ENCODE measurements at regions not wholly inside any gene's neighbourhood (a gene's known extent, or its start where the extent isn't known, plus 50 kb on each side); places are given as distances from the start of the nearest gene placed in this dataset.

- no peaks in the 10 kb centered on the region for H3K36me3 Mint-ChIP-seq (ENCODE audit: low read depth)
- H3K9me3 Mint-ChIP-seq: no peaks in the 10 kb centered on the region
- Histone ChIP-seq H3K36me3 (ENCODE audit: insufficient read depth, low read length) (no peaks in the 10 kb centered on the region), H3K4me3 (ENCODE audit: low read length) (no peak overlapping the region), H3K27ac (ENCODE audit: low read depth in 1 of 2, low read length in 2 of 2) (no peak overlapping the region), H3K9me3 (ENCODE audit: control insufficient read depth in 1 of 2, insufficient read depth in 1 of 2, low read length in 2 of 2) (peaks cover 0 to 3% of the 10 kb centered on the region in 2 experiments), H3K27me3 (ENCODE audit: control insufficient read depth in 1 of 2, insufficient read depth in 2 of 2, low read length in 2 of 2) (no peaks in the 10 kb centered on the region), H3K4me1 (ENCODE audit: insufficient read depth, low read length) (no peaks in the 10 kb centered on the region)
- POLR2A ChIA-PET: no interaction called here
- DNase-seq (no peak), ATAC-seq (ENCODE audit: poor library complexity) (no peak)
- intact Hi-C loops (cut with DNase I, micrococcal nuclease): no loop called here
- CTCF ChIA-PET: no interaction called here
- TF ChIP-seq, protein P1, sequence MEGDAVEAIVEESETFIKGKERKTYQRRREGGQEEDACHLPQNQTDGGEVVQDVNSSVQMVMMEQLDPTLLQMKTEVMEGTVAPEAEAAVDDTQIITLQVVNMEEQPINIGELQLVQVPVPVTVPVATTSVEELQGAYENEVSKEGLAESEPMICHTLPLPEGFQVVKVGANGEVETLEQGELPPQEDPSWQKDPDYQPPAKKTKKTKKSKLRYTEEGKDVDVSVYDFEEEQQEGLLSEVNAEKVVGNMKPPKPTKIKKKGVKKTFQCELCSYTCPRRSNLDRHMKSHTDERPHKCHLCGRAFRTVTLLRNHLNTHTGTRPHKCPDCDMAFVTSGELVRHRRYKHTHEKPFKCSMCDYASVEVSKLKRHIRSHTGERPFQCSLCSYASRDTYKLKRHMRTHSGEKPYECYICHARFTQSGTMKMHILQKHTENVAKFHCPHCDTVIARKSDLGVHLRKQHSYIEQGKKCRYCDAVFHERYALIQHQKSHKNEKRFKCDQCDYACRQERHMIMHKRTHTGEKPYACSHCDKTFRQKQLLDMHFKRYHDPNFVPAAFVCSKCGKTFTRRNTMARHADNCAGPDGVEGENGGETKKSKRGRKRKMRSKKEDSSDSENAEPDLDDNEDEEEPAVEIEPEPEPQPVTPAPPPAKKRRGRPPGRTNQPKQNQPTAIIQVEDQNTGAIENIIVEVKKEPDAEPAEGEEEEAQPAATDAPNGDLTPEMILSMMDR (IDR thresholded peaks at IDR 0.05): no peak
- no peaks in the 10 kb centered on the region for H3K27me3 Mint-ChIP-seq
- H3K4me1 Mint-ChIP-seq (ENCODE audit: low read depth): no peaks in the 10 kb centered on the region
- no peak overlapping the region for H3K4me3 Mint-ChIP-seq
- H3K27ac Mint-ChIP-seq: no peak overlapping the region
Measured at GRCh38 chr9:81395676-81396054, 293.7 kb downstream of the TLE1 start.

- H3K4me3 Mint-ChIP-seq: no peak overlapping the region
- no peak overlapping the region for H3K4me3 ChIP-seq (ENCODE audit: low read length)
- ATAC-seq (ENCODE audit: poor library complexity): no peak
- ChIA-PET CTCF (no interaction called here), POLR2A (no interaction called here)
- no peaks in the 10 kb centered on the region for H3K27me3 ChIP-seq (ENCODE audit: control insufficient read depth in 1 of 2, insufficient read depth in 2 of 2, low read length in 2 of 2)
- H3K9me3 Mint-ChIP-seq: no peaks in the 10 kb centered on the region
- no peaks in the 10 kb centered on the region for H3K4me1 Mint-ChIP-seq (ENCODE audit: low read depth)
- H3K27ac Mint-ChIP-seq: no peak overlapping the region
- no peaks in the 10 kb centered on the region for H3K27me3 Mint-ChIP-seq
- no peak for DNase-seq
- no peaks in the 10 kb centered on the region for H3K36me3 Mint-ChIP-seq (ENCODE audit: low read depth)
- H3K27ac ChIP-seq (ENCODE audit: low read depth in 1 of 2, low read length in 2 of 2): no peak overlapping the region
- TF ChIP-seq, protein P1 (IDR thresholded peaks at IDR 0.05): no peak
- H3K4me1 ChIP-seq (ENCODE audit: insufficient read depth, low read length): no peaks in the 10 kb centered on the region
- intact Hi-C loops (cut with DNase I, micrococcal nuclease): no loop called here
- H3K9me3 ChIP-seq (ENCODE audit: control insufficient read depth in 1 of 2, insufficient read depth in 1 of 2, low read length in 2 of 2): no peaks in the 10 kb centered on the region
- H3K36me3 ChIP-seq (ENCODE audit: insufficient read depth, low read length): no peaks in the 10 kb centered on the region
Measured at GRCh38 chr9:81394881-81395675, 294.3 kb downstream of the TLE1 start.

DNA sequence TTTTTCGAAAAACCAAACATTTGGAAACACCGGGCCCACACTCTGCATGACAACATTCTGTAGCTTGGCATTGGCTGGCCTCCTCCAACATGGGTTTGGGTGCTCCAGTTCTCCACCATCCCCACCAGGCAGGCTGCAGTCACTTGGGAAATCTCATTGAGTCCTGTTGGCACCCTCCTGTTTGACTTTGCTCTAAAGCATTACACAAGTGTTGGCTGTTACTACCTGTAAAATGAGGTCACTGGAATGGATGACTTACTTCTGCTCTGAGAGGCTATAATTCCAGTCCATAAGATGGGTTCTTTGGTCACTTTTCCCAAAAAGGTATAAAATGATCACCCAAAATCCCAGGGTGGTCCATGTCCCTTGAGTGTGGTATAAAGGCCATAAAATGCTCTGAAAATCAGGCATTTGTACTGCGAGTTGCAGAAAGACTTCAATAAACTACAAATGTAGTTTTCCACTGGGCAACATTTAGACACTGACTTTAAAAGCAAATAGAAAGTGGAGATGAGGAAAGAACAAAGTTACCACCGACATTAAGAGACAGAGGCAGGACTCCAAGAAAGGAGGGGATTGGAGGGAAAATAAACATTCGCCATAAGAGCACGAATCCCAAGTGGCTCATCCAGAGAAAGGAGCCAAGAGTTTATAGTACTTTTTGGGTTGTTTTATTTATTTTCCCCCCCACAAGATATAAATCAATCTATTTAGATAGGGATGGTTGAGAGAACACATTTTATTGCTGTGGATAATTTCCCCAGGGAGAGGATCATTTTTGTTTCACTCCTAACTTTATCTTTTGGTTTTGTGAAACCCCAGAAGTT is 295.1 kb downstream of the TLE1 start:
- H3K27ac ChIP-seq (ENCODE audit: low read depth in 1 of 2, low read length in 2 of 2): no peak overlapping the region

More for the DNA sequence above, 295.1 kb downstream of the TLE1 start:
- ChIA-PET POLR2A (no interaction called here), CTCF (no interaction called here)
- no peaks in the 10 kb centered on the region for H3K27me3 Mint-ChIP-seq
- no peaks in the 10 kb centered on the region for H3K9me3 Mint-ChIP-seq
- H3K9me3 ChIP-seq (ENCODE audit: control insufficient read depth in 1 of 2, insufficient read depth in 1 of 2, low read length in 2 of 2): no peaks in the 10 kb centered on the region
- H3K4me1 ChIP-seq (ENCODE audit: insufficient read depth, low read length): no peaks in the 10 kb centered on the region
- H3K27me3 ChIP-seq (ENCODE audit: control insufficient read depth in 1 of 2, insufficient read depth in 2 of 2, low read length in 2 of 2): no peaks in the 10 kb centered on the region
- no peaks in the 10 kb centered on the region for H3K36me3 ChIP-seq (ENCODE audit: insufficient read depth, low read length)
- H3K27ac Mint-ChIP-seq: no peak overlapping the region
- no peak for DNase-seq
- no peaks in the 10 kb centered on the region for H3K36me3 Mint-ChIP-seq (ENCODE audit: low read depth)
- H3K4me1 Mint-ChIP-seq (ENCODE audit: low read depth): no peaks in the 10 kb centered on the region
- TF ChIP-seq, protein P1 (IDR thresholded peaks at IDR 0.05): no peak
- ATAC-seq (ENCODE audit: poor library complexity): no peak
- intact Hi-C loops (cut with DNase I, micrococcal nuclease): no loop called here
- H3K4me3 ChIP-seq (ENCODE audit: low read length): no peak overlapping the region
- H3K4me3 Mint-ChIP-seq: no peak overlapping the region

Data from CD4-positive, alpha-beta T cell (primary cell).